Mononuclear cell (primary cell): ENCODE measurements at regions not wholly inside any gene's neighbourhood (a gene's known extent, or its start where the extent isn't known, plus 50 kb on each side); places are given as distances from the start of the nearest gene placed in this dataset.

Experiments
- H3K27me3 ChIP-seq: 2 replicates; pipeline ENCODE4 v1.6.0; 2011; ENCODE audit warnings: low read length, control low read depth; ENCODE audit not compliant: insufficient read depth
- H3K4me1 ChIP-seq: 2 replicates; pipeline ENCODE4 v1.5.1; 2011; ENCODE audit warnings: mild to moderate bottlenecking, low read length, control low read depth; ENCODE audit not compliant: insufficient read depth
- H3K4me3 ChIP-seq: 2 replicates; pipeline ENCODE4 v1.5.1; 2011; ENCODE audit warnings: mild to moderate bottlenecking, low read length, moderate library complexity
- H3K9me3 ChIP-seq: 2 replicates; pipeline ENCODE4 v1.5.1; 2011; ENCODE audit warnings: low read depth, mild to moderate bottlenecking, control low read depth, low read length

DNA sequence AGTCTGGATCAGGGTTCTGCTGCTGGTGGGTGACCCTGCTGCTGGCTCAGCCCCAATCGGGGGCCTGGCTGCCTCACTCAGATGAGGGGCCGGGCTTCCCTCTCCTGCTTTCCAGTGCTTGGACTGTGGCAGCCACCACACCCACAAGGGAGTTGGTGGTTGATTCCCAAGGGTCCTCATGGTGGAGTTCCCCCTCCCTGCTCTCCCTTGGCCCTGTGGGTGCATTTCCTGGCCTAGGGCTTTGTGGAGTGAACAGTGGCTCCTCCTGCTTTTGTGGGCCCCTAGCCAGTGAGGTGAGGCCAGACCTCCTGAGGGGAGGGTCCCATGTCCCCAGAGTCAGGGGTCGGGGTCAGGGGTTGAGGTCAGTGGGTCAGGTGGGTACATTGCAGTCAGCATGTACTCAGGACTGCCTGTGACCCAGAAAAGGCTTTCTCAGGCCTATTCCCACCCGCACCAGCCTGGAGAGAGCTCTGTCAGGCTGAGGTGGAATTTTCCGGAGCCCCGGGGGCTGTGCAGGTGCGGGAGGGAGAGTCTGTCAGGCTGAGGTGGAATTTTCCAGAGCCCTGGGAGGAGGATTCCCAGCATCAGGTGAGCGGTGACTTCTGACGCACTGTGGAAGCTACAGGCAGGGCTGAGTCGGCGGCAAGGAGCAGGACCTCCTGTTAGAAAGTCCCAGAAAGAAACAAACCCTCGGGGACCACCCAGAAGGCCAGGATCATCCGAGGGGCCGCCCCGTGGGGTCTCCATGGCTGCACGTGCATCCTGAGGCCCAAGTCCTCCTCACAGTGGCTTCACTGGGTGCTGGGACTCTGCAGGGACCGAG lies 94.4 kb upstream of the INSIG1 start:
- no peaks in the 10 kb centered on the region for H3K27me3 ChIP-seq
- no peaks in the 10 kb centered on the region for H3K9me3 ChIP-seq
- H3K4me3 ChIP-seq: no peak overlapping the region
- peaks cover 10% of the 10 kb centered on the region for H3K4me1 ChIP-seq

DNA sequence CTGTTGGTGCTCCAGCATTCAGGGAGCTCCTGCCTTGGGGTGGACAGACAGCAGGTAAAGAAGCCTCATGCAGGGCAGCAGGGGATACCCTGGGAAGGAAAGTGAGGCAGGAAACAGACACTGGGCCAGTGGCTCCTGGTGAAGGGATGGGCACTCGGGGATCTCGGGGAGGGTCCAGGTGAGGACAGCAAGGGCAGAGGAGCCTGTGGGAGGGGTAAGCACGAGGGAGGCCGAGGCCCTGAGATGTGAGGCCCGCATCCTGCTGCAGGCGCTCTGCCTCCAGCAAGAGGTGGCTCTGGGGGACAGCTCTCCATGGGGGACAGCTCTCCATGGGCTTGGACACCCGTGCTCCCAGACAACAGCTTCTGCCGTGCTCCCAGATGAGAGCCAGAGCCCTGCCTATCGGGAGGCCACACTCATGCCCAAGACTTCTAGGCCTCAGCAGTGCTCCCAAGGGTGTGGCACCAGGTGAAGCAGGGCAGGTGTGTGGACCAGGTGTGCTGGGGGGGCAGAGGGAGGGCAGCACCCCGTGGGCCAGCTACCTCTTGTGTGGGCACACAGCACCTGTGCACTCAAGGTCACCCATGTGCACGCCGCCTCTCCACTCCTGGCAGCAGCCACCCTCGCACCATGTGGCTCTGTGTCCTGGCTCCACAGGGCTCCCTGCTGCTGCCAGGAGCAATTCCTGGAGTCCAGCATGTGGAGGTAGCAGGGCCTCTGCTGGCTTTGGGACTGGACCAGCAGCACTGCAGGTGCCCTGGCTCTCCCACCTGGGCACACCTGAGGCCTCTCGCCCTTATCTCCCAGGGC lies 93.6 kb upstream of the INSIG1 start:
- H3K9me3 ChIP-seq: no peaks in the 10 kb centered on the region
- no peak overlapping the region for H3K4me3 ChIP-seq
- H3K27me3 ChIP-seq: no peaks in the 10 kb centered on the region
- H3K4me1 ChIP-seq: peaks cover 10% of the 10 kb centered on the region

DNA sequence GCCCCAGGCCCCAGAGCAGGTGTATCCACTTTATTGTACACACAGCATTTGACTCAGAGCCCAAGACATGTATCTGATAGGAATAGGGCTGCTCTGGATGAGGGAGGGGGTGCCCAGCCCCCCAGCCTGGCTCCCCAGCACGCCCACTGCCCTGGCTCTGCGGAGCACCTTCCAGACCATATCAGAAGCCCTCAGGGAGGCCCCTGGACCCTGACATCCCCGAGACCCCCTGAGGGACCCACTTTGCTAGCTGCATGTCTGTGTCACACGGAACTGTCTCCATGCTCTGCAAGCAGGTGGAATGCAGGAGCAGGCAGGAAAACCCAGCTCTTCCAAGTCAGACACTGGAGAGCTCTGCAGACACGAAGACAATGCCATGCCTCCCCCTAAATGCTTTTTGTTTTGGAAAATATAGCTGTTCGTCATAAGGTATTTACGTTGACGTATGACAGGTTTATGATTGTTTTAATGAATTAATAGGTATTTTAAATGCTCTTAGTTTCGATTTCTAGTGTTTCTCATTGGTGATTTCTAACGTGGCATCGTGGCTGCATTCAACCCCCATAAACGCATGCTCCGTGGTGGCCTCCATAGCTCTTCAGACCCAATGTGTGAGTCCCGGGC lies 92.8 kb upstream of the INSIG1 start:
- Histone ChIP-seq H3K27me3 (no peaks in the 10 kb centered on the region), H3K4me3 (peak overlapping the region; percentile 37), H3K4me1 (peaks cover 10% of the 10 kb centered on the region), H3K9me3 (no peaks in the 10 kb centered on the region)

DNA sequence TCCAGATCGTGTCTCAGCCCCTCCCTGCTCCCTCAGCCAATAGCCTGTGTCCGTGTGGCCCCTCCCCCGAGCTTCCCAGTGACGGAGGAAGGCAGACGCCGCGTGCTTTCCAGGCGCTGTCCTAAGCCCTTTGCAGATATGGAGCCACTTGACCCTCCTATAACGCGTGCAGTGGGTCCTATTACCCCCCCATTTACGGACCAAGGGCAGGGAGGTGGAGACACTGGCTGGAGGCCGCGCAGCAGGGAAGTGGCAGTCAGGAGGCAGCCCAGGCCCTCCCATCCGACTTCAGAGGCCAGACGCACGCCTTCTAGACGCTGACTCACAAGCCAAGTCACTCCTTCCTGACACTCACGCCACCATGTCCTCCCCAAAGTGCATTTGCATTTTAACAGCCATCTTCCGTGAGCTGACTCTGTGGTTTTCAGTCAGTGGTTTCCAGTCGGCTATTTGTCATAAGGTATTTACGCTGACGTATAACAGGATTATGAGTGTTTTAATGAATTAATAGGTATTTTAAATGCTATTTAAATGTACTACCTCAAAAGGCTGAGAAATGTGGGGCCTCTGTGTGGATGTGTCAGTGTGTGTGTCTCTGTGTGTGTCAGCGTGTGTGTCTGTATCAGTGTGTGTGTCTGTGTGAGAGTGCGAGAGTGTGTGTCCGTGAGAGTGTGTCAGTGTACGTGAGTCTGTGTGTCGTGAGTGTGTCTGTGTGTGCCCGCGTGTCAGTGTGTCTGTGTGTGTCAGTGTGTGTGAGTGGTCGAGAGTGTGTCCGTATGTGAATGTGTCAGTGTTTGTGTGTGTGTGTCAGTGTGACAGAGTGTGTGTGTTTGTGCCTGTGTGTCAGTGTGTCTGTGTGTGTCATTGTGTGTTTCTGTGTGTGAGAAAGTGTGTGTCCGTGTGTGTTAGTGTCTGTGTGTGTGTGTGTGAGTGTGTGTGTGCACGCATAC lies 92.0 kb upstream of the INSIG1 start:
- Histone ChIP-seq H3K4me1 (peaks cover 10% of the 10 kb centered on the region), H3K9me3 (no peaks in the 10 kb centered on the region), H3K27me3 (no peaks in the 10 kb centered on the region), H3K4me3 (peak overlapping the region; percentile 37)

DNA sequence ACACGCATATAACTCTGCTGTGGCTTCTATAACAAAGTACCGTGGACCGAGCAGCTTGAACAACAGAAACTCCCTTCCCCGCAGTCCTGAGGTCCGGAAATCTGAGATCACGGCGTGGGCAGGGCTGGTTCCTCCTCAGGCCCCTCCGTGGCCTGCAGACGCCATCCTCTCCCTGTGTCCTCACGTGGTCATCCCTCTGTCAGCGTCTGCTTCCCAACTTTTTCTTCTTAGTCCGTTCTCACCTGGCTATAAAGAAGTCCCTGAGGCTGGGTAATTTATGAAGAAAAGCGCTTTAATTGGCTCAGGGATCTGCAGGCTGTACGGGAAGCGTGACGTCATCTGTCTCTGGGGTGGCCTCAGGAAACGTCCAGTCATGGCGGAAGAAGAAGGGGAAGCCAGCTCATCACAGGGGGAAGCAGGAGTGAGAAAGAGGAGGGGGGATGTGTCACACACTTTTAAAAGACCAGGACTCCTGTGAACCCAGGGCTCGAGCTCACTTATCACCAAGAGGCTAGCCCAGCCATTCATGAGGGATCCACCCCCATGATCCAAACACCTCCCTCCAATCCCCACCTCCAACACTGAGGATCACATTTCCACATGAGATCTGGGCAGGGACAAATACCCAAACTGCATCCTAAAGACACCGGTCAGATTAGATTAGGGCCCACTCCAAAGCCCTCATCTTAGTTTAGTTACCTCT lies 91.2 kb upstream of the INSIG1 start:
- H3K4me3 ChIP-seq: peak overlapping the region; percentile 37
- H3K9me3 ChIP-seq: no peaks in the 10 kb centered on the region
- H3K4me1 ChIP-seq: peaks cover 10% of the 10 kb centered on the region
- no peaks in the 10 kb centered on the region for H3K27me3 ChIP-seq

DNA sequence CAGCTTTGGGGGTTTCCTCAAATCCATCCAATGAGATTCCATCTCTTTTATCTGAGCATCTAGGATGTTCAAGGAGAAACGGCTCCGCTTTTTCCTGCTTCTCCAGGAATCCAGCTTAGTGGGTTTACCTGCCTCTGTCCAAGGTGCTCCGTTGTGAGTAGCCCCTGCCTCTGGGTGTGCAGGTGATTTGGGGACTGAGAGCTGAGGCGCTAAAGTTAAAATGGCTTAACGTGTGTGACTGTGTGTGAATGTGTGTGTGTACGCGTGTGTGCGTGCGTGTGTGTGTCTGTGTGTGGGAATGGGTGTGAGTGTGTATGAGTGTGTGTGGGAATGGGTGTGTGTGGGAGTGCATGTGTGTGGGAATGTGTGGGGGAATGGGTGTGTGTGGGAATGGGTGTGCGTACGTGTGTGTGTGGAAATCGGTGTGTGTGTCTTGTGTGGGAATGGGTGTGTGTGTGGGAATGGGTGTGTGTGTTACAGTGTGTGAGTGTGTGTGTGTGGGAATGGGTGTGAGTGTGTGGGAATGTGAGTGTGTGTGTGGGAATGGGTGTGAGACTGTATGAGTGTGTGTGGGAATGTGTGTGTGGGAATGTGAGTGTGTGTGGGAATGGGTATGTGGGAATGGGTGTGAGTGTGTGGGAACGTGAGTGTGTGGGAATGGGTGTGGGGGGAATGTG lies 90.2 kb upstream of the INSIG1 start:
- Histone ChIP-seq H3K9me3 (no peaks in the 10 kb centered on the region), H3K4me1 (peaks cover 10% of the 10 kb centered on the region), H3K4me3 (no peak overlapping the region), H3K27me3 (no peaks in the 10 kb centered on the region)

DNA sequence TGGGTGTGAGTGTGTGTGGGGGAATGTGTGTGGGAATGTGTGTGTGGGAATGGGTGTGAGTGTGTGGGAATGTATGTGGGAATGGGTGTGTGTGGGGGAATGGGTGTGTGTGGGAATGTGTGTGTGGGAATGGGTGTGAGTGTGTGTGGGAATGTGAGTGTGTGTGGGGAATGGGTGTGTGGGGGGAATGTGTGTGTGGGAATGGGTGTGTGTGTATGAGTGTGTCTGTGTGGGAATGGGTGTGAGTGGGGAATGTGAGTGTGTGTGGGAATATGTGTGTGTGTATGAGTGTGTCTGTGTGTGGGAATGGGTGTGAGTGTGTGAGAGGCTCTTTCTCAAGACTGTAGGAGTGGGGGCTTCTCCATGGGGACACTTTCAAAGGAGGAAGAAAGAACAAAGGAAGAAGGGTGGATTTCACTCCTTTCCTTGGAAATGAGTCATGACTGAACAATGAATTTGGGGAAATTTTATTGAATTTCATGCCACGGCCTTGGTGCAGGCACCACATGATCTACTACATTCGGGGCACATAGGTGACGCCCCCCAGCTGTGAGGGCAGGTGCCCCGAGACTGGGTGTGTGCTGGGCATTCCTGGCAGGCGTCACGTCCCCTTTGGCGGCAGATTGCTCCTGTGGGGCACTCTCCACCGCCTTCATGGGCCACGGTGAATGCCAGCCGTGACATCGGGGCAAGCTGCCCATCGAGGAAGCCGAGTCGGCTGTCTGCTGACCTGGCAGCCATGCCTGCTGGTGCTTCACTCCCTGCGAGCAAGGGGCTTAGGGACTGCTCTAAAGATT lies 88.8 kb upstream of the INSIG1 start:
- no peaks in the 10 kb centered on the region for H3K9me3 ChIP-seq
- no peak overlapping the region for H3K4me3 ChIP-seq
- H3K4me1 ChIP-seq: peaks cover 10% of the 10 kb centered on the region
- no peaks in the 10 kb centered on the region for H3K27me3 ChIP-seq

DNA sequence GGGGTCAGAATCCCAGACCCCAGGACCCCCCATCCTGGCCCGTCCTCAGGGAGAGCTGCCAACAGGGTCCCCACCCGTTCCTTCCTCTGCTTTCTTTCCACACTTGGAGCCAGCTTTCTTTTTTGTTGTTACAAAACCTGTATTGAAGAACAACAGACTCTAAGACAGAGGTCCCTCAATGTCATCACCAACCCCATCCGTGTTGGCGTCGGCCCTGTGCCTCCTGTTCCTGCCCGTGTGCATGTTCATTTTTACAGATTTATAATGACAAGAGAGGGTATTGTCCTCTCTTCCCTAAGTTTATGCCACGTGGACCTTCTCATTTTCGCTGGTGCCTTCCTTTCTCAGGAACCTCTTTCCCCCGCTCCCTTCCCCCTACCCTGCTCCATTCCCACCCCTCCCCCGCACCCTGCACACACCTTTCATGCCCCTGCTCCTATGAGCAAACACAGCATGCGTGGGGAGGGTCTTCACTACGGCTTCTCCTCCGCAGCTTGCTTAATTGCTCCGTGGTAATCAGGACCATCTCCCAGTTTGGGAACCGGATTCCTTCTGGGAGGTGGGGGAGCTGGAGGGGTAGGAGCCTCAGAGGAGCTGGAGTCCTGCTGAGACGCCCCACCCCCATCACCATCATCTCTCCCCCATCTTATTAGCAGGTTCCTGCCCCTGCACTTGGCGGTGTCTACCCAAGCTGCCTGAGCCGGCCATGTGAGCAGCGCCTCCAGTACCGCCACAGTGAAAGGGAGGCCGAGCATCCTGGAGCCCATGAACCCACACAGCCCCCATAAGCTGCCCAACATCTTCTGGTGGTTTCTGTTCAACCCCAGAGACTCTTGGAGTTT lies 88.0 kb upstream of the INSIG1 start:
- Histone ChIP-seq H3K27me3 (no peaks in the 10 kb centered on the region), H3K4me1 (peaks cover 8% of the 10 kb centered on the region), H3K4me3 (no peak overlapping the region), H3K9me3 (no peaks in the 10 kb centered on the region)

DNA sequence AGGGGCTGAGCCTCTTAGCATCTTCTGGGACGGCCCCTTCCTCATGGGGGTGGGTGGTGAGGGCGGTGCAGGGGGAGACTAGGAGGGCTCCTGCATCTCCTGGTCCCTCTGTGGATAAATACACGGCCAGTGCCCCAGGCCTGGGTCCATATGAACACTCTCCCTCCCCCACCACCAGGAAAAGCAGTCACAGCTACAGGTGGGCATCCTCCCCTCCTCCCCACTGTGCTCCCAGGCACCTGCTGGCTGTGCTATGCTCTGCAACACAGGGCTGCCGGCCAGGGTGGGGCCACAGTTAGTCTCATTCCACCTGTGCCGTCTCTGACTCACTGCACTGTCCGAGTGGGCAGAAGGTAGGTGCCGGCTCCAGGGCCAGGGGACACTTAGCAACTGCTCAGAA lies 87.3 kb upstream of the INSIG1 start:
- H3K4me3 ChIP-seq: no peak overlapping the region
- peaks cover 6% of the 10 kb centered on the region for H3K4me1 ChIP-seq
- no peaks in the 10 kb centered on the region for H3K27me3 ChIP-seq
- no peaks in the 10 kb centered on the region for H3K9me3 ChIP-seq

DNA sequence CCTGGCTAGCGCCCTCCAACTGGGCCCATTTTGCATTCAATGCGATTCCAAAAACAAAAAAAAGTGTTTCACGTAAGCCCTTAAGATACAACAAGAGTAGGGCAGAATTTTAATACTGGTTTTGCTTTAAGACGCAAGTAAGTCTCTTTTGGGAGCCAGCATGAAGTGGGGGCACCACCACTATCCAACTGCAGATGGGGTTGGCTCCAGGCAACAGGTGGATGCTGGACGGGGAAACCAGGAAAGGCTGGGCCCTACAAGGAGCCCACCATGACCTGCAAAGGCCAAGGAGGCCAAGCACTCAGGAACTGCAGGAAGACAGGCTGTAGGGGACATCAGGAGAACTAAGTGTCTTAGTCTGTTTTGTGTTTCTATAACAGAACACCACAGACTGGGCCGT lies 86.5 kb upstream of the INSIG1 start:
- Histone ChIP-seq H3K4me1 (peaks cover 6% of the 10 kb centered on the region), H3K4me3 (no peak overlapping the region)

DNA sequence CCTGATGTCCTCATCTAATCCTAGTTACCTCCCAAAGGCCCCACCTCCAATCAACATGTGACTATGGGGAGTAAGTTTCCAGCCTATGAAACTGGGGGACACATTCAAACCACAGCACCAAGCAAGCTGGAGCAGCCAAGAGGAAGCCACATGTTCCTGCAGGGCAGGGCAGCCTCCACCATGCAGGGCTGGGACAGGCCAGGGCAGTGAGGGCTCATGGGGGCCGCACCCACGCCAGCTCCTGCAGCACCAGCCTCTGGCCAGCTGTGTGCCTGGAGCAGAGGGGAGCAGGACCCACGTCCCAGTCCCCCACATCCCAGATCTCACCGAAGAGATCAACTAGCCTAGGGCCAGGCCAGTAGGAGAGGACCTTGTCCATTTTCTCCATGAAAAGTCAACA lies 85.9 kb upstream of the INSIG1 start:
- Histone ChIP-seq H3K27me3 (no peaks in the 10 kb centered on the region), H3K4me1 (peaks cover 4% of the 10 kb centered on the region), H3K9me3 (no peaks in the 10 kb centered on the region), H3K4me3 (no peak overlapping the region)

More for the DNA sequence above, 86.5 kb upstream of the INSIG1 start:
- Histone ChIP-seq H3K27me3 (no peaks in the 10 kb centered on the region), H3K9me3 (no peaks in the 10 kb centered on the region)

DNA sequence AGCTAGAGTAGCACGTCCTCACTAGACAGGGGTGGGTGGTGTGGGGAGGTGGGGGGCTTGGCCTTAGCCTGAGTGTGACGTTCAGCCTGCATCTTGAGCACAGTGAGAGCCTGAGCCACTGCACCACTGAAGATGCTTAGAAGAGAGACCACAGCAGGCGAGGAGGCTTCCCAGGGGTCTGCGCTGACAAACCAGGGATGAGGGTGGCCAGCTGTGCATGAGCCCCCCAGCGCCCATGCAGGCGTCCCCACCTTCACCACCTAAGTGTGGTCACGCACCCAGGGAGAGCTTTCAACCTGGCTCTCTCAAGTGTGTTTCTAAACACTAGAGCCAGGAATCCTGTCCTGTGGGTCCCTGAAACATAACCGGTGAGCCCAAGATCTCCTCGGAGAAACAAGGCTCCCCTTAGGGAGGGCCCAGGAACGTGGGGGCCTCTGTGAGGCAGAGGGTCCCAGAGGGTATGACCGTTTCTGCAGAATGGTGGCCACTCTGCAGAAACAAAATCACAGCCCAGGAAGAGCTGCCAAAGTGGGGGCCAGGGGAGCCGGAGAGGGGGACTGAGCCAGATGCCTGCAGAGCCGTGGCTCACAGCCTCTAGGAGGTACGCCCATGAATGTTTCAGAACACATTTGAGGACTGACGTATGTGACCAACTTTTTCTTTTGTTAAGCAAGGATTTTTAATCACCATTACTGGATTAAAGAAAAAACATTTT lies 85.2 kb upstream of the INSIG1 start:
- H3K27me3 ChIP-seq: no peaks in the 10 kb centered on the region
- H3K9me3 ChIP-seq: no peaks in the 10 kb centered on the region
- no peaks in the 10 kb centered on the region for H3K4me1 ChIP-seq
- no peak overlapping the region for H3K4me3 ChIP-seq
